ENCODE measurements at regions not wholly inside any gene's neighbourhood (a gene's known extent, or its start where the extent isn't known, plus 50 kb on each side); places are given as distances from the start of the nearest gene placed in this dataset.
"Not testable (repeated sequence)": the region's sequence is repeated elsewhere in the genome, so short reads cannot be mapped to it uniquely, and the experiment has no call there.

DNA sequence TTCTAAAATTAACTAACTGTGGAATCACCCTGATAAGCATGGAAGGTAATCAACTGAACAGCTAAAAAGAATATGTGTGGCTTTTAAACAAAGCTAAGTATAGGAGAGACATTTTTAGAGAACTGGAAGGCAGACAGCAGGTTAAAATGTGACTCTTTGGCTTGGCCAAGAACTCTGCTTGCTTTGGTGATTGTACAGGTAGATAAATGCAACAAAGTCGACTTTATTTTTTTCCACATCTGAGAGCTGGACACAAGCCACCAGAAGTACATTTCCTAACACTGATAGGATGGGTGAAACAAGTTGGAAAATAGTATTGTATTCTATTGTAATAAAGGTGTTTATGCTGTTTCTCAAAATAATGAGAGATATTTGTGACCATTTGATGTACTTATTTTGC lies 84.1 kb downstream of the RBMX2 start:
- Histone ChIP-seq H4K20me1 (ENCODE audit: insufficient read depth, low read length) (no peaks in the 10 kb centered on the region), H3K9me2 (ENCODE audit: low read depth, low read length) (no peaks in the 10 kb centered on the region), H2AFZ (ENCODE audit: low read length) (no peak overlapping the region), H3K4me2 (ENCODE audit: low read length) (no peak overlapping the region), H3K9me3 (ENCODE audit: low read length) (no peaks in the 10 kb centered on the region), H3F3A (ENCODE audit: insufficient read depth, low read length) (no peaks in the 10 kb centered on the region), H3K4me1 (ENCODE audit: insufficient read depth, low read length, severe bottlenecking) (no peaks in the 10 kb centered on the region), H3K4me3 (ENCODE audit: low read depth, low read length, poor library complexity, severe bottlenecking) (no peak overlapping the region), H3K36me3 (ENCODE audit: insufficient read depth, low read length) (no peaks in the 10 kb centered on the region), H3K27me3 (ENCODE audit: insufficient read depth, low read length) (no peaks in the 10 kb centered on the region), H3K27ac (ENCODE audit: low read depth, low read length, poor library complexity, severe bottlenecking) (no peak overlapping the region), H3K9ac (ENCODE audit: low read length) (no peak overlapping the region), H3K79me2 (ENCODE audit: insufficient read depth, low read length) (no peaks in the 10 kb centered on the region)
- TF ChIP-seq, protein P1, sequence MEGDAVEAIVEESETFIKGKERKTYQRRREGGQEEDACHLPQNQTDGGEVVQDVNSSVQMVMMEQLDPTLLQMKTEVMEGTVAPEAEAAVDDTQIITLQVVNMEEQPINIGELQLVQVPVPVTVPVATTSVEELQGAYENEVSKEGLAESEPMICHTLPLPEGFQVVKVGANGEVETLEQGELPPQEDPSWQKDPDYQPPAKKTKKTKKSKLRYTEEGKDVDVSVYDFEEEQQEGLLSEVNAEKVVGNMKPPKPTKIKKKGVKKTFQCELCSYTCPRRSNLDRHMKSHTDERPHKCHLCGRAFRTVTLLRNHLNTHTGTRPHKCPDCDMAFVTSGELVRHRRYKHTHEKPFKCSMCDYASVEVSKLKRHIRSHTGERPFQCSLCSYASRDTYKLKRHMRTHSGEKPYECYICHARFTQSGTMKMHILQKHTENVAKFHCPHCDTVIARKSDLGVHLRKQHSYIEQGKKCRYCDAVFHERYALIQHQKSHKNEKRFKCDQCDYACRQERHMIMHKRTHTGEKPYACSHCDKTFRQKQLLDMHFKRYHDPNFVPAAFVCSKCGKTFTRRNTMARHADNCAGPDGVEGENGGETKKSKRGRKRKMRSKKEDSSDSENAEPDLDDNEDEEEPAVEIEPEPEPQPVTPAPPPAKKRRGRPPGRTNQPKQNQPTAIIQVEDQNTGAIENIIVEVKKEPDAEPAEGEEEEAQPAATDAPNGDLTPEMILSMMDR (IDR thresholded peaks at IDR 0.05; ENCODE audit: low read length), result no peak
- TF ChIP-seq EZH2 (IDR thresholded peaks at IDR 0.05; ENCODE audit: borderline replicate concordance, low read length), result no peak

DNA sequence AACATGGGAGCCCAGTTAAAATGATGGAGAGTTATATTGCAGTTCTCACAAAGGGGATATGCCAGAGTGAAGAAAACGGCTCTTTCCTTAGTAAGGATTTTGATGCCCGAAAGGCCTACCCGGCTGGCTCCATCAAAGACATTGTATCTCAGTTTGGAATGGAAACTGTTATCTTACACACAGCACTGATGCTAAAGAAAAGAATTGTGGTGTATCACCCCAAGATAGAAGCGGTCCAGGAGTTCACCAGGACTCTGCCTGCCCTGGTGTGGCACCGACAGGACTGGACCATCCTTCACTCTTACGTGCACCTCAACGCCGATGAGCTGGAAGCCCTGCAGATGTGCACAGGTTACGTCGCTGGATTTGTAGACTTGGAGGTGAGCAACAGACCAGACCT lies 93.7 kb downstream of the RBMX2 start:
- not testable (repeated sequence) for H3K4me1 ChIP-seq (ENCODE audit: insufficient read depth, low read length, severe bottlenecking); H3K36me3 ChIP-seq (ENCODE audit: insufficient read depth, low read length); H3K9ac ChIP-seq (ENCODE audit: low read length); H4K20me1 ChIP-seq (ENCODE audit: insufficient read depth, low read length); H3F3A ChIP-seq (ENCODE audit: insufficient read depth, low read length); H3K9me3 ChIP-seq (ENCODE audit: low read length); H2AFZ ChIP-seq (ENCODE audit: low read length); H3K4me2 ChIP-seq (ENCODE audit: low read length); H3K9me2 ChIP-seq (ENCODE audit: low read depth, low read length); H3K79me2 ChIP-seq (ENCODE audit: insufficient read depth, low read length); H3K4me3 ChIP-seq (ENCODE audit: low read depth, low read length, poor library complexity, severe bottlenecking); H3K27me3 ChIP-seq (ENCODE audit: insufficient read depth, low read length); H3K27ac ChIP-seq (ENCODE audit: low read depth, low read length, poor library complexity, severe bottlenecking)

DNA sequence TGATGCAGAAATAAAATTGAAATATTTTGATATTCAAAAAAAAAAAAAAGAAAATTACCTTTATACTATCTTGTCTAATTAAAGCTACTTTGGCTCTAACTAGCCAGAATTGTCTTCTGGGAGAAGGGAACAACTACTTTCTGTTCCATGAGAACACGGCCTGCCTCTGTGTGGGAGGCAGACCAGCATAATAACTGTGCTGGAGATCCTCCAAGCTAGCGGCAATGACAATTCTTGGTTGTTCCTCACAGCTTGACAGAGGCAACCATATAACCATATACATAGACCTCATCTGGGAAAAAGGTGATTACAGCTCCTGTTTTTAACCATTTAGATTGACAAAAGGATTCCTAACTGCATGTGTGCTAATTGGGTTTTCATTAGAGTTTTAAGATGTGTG lies 95.7 kb downstream of the RBMX2 start:
- no peaks in the 10 kb centered on the region for H3K79me2 ChIP-seq (ENCODE audit: insufficient read depth, low read length)
- TF ChIP-seq, protein P1 (IDR thresholded peaks at IDR 0.05; ENCODE audit: low read length), result no peak
- TF ChIP-seq EZH2 (IDR thresholded peaks at IDR 0.05; ENCODE audit: borderline replicate concordance, low read length), result no peak
- no peak overlapping the region for H3K4me2 ChIP-seq (ENCODE audit: low read length)
- no peaks in the 10 kb centered on the region for H3K9me3 ChIP-seq (ENCODE audit: low read length)
- no peaks in the 10 kb centered on the region for H3K9me2 ChIP-seq (ENCODE audit: low read depth, low read length)
- no peaks in the 10 kb centered on the region for H3K4me1 ChIP-seq (ENCODE audit: insufficient read depth, low read length, severe bottlenecking)
- no peak overlapping the region for H2AFZ ChIP-seq (ENCODE audit: low read length)
- no peak overlapping the region for H3K9ac ChIP-seq (ENCODE audit: low read length)
- H4K20me1 ChIP-seq (ENCODE audit: insufficient read depth, low read length), result no peaks in the 10 kb centered on the region
- no peaks in the 10 kb centered on the region for H3K27me3 ChIP-seq (ENCODE audit: insufficient read depth, low read length)
- H3K36me3 ChIP-seq (ENCODE audit: insufficient read depth, low read length), result no peaks in the 10 kb centered on the region
- no peak overlapping the region for H3K4me3 ChIP-seq (ENCODE audit: low read depth, low read length, poor library complexity, severe bottlenecking)
- H3F3A ChIP-seq (ENCODE audit: insufficient read depth, low read length), result no peaks in the 10 kb centered on the region
- no peak overlapping the region for H3K27ac ChIP-seq (ENCODE audit: low read depth, low read length, poor library complexity, severe bottlenecking)

- H3K9me3 ChIP-seq (ENCODE audit: low read length), result no peaks in the 10 kb centered on the region
- H3K9me2 ChIP-seq (ENCODE audit: low read depth, low read length), result no peaks in the 10 kb centered on the region
These were observed 97.0 kb downstream of the RBMX2 start for GRCh38 chrX:130498653-130499274.

More at GRCh38 chrX:130498653-130499274, 97.0 kb downstream of the RBMX2 start:
- Histone ChIP-seq H3K4me2 (ENCODE audit: low read length) (no peak overlapping the region), H3K9ac (ENCODE audit: low read length) (no peak overlapping the region), H4K20me1 (ENCODE audit: insufficient read depth, low read length) (no peaks in the 10 kb centered on the region), H3K79me2 (ENCODE audit: insufficient read depth, low read length) (no peaks in the 10 kb centered on the region), H3F3A (ENCODE audit: insufficient read depth, low read length) (no peaks in the 10 kb centered on the region), H2AFZ (ENCODE audit: low read length) (no peak overlapping the region), H3K4me3 (ENCODE audit: low read depth, low read length, poor library complexity, severe bottlenecking) (no peak overlapping the region), H3K27ac (ENCODE audit: low read depth, low read length, poor library complexity, severe bottlenecking) (no peak overlapping the region), H3K36me3 (ENCODE audit: insufficient read depth, low read length) (no peaks in the 10 kb centered on the region), H3K27me3 (ENCODE audit: insufficient read depth, low read length) (no peaks in the 10 kb centered on the region), H3K4me1 (ENCODE audit: insufficient read depth, low read length, severe bottlenecking) (no peaks in the 10 kb centered on the region)
- TF ChIP-seq EZH2 (IDR thresholded peaks at IDR 0.05; ENCODE audit: borderline replicate concordance, low read length), result no peak
- TF ChIP-seq, protein P1 (IDR thresholded peaks at IDR 0.05; ENCODE audit: low read length), result no peak
